ENCODE measurements at regions not wholly inside any gene's neighbourhood (a gene's known extent, or its start where the extent isn't known, plus 50 kb on each side); places are given as distances from the start of the nearest gene placed in this dataset.

- TF ChIP-seq CTCF (IDR thresholded peaks at IDR 0.05) (no peak), EP300 (IDR thresholded peaks at IDR 0.05) (no peak), POLR2A (IDR thresholded peaks at IDR 0.05) (no peak), POLR2AphosphoS5 (IDR thresholded peaks at IDR 0.05) (no peak)
These were observed 61.0 kb upstream of the ADAMTS2 start for GRCh38 chr5:179406031-179406961.

All from gastroesophageal sphincter (tissue), 3 donors.